DMS114 treated with DMSO at 0.1 percent for 48 hours (cell line): ENCODE measurements at regions not wholly inside any gene's neighbourhood (a gene's known extent, or its start where the extent isn't known, plus 50 kb on each side); places are given as distances from the start of the nearest gene placed in this dataset.
"Not testable (repeated sequence)": the region's sequence is repeated elsewhere in the genome, so short reads cannot be mapped to it uniquely, and the experiment has no call there.

ENCODE experiments used
- DNase-seq: peaks from one replicate; lab custom pipeline; 2025; ENCODE audit not compliant: unreplicated experiment; lab: John Stamatoyannopoulos, UW

DNA sequence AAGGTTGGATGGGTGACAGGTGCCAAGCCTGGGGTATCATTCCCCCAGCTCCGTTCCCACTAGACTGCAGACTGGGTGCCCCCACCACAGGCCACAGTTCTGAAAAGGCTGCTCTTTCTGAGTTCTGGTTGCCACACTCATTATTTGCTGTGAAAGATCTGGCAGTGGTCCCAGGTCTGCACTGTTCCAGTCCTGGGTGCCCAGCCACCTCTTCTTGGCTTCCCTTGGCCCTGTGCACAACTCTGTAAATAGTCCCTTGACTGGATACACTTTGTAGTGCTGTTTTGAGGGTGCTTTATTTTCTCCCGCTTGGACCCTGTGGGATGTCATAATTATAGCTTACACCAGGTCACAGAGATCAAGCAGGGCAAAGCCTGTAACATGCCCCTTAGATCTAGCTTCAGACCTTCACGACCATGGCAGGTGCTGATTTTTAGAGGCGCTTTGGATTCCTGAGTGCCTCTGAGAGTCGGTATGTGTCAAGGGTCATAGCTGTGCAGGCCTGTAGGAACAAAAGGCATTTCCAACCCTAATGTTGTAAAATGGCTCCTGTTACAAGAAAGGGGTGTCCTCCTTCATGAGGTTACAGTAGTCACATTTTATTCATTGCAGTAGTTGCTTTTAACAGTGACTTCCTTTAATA lies 344.9 kb downstream of the ICE1 start:
- no peak for DNase-seq

DNA sequence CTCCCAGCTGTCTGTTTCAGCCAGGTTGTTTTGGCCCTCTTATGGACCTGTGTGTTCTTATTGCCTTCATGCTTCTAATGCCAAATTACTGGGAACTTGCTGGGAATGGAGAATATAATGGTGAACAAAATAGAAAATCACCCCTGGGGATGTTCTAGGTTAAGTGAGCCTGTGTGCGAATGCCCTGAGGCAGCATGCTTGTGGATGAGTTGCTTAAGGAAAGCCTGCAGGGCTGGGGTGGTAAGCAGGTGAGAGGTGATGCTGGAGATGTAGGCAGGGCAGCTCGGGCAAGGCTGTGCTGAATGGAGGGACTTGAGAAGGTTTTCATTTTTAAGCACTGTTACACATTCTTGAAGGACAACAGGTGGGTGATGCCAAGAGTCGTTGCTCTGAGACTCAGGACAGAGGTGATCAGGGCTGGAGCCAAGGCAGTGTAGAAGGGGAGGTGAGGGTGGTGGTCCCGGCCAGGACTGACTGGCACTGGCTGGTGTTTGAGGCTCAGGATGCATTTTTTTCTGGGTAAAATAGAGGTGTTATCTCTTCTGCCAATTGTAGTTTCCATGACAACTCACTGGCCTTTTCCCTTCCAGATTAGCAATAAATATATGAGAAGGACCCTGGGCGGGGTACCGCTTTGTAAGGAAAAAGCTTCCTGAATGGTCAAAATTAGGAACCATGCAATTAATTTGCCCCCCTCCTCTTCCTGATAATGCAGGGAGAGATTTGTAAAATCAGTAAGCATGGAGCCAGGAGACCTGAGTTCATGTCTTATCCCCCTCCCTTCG lies 342.8 kb downstream of the ICE1 start:
- no peak for DNase-seq

DNA sequence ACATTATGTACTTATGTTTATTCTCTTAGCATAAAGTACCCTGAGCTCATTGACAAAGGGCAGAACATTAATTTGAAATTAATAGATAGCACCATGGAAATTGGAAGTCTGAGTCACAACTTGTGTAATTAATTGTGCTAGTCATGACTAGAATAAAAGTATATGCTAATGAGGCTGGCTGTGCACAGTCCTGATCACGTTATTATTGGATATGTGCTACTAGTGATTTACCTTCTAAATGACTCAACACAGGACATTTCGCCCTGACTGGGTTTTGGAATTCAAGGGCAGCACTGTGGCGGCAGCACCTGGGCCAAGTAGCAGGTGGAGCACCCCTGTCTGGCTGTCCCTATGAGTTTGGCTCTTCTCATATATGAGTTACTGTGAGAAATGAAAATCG lies 341.8 kb downstream of the ICE1 start:
- no peak for DNase-seq

DNA sequence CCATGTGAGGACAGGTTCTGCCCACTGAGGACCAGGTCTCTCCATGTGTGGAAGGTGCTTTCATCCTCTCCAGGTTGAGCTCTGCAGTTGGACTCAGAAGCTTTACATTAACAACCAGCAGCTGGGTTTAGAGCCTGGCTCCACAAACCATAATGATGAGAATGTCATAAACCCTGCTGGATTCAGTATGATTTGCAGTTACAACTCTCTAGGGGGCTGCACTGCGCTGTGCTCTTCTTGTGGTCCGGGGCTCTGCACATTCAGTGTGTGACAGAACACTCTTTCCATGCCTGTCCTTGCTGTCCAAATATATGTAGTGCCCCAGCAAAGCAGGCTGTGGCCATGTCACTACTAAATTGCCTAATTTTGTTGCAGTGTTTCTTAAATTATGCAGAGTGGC lies 334.3 kb downstream of the ICE1 start:
- no peak for DNase-seq

DNA sequence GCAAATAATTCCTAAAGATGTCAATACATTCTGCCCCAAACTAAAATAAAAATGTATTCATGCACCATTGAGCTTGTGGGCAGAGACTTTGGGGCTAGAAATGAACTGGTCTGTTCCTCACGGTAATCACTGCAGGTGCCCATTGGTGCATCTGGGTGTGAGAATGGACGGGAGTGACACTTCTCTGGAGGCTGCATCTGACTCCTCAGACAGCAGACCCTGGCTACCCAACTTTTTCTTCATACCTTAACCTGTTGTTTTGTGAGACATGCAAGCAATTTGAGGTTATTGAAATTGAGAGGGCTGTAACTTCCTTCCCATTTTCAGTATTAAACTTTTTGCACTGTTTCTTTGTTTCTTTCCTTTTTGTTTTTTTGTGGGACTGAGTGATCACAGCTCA lies 333.4 kb downstream of the ICE1 start:
- DNase-seq: no peak

DNA sequence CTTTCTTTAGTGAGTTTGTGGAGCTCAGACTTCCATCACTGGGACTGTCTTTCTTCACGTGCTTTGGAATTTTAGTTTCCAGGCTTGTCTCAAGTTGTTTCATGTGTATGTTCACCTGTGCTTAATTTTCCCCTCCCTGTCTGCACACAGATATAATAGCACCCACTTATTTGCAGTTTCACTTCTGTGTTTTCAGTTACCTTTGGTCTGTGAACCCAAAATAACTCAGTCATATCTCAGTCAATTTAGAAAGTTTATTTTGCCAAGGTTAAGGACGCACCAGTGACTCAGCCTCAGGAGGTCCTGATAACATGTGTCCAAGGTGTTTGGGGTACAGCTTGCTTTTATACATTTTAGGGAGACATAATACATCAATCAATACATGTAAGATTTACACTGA lies 330.4 kb downstream of the ICE1 start:
- no peak for DNase-seq

DNA sequence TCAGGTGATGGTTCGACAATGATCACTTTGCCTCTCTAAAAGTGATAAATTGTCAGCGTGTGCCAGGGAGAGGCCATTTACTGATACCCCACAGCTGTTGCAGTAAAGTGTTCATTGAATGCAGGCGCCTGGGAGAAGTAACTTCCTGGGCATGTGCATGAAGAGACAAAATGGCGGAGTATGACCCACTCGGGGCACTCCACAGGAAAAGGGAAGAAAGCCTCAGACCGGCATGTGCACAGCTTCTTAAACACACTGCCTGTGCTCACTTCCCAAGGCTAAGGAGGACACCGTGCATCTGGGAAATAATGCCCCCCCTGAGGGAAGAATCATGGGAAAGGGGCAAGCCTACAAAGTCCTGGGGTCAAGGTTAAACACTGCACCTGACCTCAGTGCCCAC lies 329.5 kb downstream of the ICE1 start:
- DNase-seq: no peak

DNA sequence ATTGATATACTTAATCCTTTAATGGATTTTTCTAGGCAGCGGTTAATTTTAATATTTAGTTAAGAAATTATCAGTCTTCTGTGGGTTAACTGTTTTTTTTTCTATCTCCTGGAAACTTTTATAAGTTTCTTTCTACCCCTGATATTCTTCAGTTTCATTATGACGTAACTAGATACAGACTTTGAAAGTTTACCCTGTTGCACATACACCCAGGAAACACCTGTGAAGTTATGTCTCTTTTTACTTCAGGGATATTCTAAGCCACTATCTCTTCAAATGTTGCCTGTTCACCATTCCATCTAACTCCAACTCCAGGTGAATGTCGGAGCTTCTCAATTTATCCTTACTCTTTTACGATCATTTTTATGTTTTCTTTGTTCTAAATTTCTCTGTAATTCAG lies 329.0 kb downstream of the ICE1 start:
- no peak for DNase-seq

DNA sequence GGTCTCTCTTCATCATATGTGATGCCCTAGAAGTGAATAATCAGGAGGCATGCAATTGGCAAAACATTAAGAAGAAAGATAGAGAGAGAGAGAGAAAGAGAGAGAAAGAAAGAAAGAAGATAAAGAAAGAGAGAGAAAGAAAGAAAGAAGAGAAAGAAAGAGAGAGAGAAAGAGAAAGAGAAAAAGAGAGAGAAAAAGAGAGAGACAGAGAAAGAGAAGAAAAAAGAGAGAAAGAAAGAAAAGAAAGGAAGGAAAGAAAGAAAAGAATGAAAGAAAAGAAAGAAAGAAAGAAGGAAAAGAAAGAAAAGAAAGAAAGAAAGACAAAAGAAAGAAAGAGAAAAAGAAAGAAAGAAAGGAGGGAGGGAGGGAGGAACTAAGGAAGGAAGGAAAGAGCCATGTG lies 318.9 kb downstream of the ICE1 start:
- DNase-seq: no peak

DNA sequence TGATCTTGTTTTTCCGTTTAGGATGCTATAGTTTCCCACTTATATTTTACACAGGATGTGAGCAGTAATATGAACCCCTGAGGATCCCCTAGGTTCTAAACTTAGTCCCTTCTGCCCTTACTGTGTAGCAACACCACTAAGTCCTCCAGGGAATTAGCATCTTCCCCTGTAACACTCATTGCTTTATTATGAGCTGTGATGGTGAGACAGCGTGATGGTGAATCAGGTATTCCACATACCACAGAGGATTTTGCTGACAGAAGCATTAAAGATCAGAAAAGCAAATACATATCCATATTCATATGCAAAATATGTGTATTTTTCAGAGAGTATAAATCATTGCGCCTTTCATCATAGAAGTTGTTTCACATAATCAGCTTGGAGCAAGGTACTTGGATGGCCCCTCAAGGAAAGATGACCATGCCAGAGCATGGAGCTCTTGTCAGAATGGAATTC lies 317.0 kb downstream of the ICE1 start:
- no peak for DNase-seq

DNA sequence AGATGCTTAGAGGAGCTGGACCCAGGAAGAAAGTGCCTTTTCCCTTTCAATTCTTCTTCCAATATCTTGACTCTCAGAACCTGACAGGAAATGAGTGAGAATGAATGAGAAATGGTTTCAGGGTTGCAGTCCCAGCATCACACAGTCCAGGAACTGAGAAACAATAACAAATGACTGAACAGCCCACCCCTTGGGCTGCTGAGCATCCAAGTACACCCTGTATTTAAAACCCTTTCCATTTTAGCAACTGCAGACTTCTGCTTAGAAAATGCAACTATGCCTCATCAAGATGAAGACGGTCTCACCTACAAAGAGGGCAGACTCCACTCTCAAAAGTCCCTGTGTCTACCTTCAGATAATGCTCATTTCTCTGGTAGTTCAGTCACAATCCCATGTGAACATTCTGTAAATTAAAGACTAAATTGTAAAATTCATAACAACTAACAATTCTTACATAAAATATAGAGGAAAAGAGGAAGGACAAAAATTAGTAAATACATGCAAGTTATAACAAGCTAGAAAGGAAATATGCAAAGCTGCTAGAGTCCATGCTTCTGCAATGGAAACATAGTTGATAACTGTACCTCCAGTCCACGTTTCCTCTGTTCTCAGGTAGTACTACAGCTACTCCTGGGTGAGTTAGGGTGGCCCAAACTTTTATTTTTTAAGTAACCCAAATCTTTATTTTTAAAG lies 316.5 kb downstream of the ICE1 start:
- DNase-seq: no peak

DNA sequence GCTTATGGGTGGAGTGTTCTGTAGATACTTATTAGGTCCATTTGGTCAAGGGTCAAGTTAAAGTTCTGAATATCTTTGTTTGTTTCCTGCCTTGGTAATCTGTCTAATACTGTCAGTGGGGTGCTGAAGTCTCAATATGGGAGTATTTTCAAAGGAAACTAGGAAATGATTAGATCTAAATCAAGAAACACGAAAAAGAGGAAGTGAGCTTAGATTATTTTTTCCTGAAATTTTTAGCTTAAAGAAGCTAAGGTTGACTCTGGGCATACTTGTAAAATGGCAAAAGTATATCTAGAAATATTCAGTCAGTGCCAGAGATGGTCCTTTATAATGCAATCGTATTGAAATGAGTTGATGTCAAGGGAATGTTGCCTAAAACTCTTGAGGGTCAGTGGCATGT lies 313.5 kb downstream of the ICE1 start:
- no peak for DNase-seq

DNA sequence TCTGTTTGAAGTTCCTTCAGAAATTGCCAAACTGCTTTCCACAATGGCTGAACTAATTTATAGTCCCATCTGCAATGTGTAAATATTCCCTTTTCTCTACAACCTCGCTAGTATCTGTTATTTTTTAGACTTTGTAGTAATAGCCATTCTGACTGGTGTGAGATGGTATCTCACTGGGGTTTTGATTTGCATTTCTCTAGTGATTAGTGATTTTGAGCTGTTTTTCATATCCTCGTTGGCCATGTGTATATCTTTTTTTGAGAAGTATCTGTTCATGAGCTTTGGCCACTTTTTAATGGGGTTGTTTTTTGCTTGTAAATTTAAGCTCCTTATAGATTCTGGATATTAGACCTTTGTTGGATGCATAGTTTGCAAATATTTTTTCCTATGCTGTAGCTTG lies 310.6 kb downstream of the ICE1 start:
- DNase-seq: not testable (repeated sequence)

DNA sequence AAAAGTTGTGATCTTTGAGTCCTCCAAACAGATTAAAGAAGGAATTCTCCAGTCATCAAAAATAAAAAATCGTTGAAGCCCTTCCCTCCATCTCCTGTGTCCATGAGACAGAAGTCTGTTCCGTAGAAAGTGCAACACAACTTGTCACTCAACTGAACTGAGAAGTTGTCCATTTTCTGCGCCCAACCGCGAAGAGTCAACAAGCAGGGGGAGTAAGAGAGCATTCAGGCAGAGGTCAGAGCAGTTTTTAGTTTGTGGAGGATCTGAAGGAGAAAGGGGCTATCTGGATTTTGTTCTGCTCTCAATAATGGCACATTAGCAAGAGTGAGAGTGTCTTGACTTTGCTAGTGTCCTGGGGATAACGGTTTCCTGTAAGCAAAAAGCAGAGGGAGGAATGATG lies 303.9 kb downstream of the ICE1 start:
- no peak for DNase-seq

DNA sequence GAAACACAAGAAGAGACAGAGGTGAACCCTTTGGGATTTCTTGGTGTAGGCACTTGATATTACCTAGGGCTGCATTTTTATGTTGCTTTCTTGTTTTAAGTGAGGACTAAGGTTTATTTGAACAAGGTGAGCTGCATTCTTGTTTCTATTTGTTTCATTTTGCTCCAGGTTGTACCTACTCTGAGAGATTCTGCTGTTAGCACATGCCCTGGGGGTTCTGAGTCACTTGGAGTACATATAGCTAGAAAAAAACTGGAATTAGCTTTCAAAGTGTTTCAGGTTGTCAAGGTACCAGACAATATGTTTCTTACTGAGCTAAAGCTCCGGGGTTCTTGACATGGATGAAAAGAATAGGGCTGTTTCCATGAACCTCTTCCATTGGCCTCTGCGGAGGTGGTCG lies 299.4 kb downstream of the ICE1 start:
- DNase-seq: no peak

DNA sequence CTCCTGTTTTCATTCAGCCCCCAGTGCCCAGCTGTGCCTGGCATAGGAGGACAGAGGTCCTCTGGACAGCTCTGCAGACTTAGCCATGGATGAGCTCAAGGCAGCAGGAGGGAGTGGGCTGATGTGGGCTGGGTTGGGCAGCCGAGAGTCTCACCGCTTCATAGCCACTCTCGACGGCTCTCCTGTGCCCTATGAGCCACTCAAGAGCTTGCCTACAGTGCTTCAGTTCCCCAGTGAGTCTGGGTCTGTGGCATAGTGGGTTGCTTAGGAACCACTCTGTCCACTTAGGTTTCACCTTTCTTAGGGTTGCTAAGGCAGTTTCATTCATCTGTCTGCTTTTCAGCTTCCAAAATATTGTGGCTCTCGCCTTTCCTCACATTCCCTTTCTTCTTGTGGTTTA lies 296.8 kb downstream of the ICE1 start:
- DNase-seq: no peak

DNA sequence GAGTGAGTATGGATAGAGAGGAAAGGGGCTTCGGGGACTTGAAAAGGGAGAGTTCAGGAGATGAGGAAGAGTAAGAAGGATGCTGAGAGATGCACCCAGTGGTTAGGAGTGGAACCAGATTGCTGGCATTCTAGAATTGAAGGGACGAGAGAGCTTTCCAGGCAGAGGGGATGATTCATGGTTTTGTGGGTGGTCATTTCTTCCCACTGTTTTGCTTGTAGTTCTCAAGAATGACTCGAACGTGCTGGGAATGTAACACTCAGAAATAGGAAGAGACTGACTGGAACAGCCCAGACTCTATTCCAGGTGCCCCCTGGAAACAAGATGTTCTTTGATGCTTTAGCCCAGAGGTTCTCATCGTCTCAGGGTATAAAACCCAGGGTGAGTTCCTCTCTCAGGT lies 294.2 kb downstream of the ICE1 start:
- no peak for DNase-seq

DNA sequence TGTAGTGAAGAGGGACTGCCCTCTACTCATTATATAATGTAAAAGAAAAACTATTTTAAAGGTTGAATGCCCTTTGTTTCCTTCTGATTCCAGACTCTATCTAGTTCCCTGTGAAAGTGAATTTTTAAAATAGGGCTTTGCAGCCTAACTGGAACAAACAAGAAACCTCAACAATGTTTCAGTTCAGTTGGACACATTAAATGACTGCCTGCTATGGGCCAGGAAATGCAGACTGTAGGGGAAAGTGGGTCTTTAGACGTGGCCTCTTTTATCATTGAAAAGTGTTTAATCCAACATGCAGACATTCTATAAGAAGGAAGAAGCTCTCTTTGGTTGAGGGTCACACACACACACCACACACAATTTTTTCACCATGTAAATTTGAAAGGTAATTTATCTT lies 289.1 kb downstream of the ICE1 start:
- DNase-seq: no peak

DNA sequence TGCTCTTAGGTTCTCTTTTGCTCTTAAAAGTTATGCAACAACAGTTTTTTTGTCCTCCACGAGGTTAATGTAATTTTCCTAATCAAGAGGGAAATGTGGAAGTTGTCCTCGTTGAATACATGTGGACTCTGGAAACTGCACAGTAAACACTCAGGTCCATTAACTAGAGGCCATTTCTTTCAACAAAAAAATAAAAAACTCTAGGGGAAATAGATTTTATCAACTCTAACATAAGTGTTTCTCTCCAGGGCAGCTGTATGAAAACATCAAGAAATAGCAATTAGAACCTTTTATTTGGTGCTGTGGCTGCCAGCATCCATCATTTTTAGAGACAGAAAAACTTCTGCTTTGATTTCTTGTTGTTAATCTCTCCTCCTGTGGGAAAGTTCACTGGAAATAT lies 288.6 kb downstream of the ICE1 start:
- no peak for DNase-seq

DNA sequence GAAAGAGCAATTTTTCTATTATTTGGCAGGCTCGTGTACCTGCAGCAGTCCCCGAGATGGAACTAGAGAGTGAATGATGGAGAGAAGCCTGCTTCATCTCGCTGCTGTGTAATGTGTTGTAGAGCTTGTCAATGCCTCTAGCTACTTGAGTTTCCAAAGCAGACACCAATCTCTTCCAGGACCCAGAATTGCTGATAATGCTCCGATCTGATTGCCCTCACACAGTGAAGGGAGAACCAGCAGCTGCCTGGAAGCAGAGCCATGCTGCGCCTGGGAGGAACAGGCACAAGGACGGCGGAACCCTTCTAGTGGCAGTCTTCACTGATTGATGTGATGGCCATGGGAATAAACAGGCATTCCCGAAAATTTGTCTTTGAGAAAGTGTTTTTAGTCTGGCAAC lies 288.0 kb downstream of the ICE1 start:
- DNase-seq: no peak

DNA sequence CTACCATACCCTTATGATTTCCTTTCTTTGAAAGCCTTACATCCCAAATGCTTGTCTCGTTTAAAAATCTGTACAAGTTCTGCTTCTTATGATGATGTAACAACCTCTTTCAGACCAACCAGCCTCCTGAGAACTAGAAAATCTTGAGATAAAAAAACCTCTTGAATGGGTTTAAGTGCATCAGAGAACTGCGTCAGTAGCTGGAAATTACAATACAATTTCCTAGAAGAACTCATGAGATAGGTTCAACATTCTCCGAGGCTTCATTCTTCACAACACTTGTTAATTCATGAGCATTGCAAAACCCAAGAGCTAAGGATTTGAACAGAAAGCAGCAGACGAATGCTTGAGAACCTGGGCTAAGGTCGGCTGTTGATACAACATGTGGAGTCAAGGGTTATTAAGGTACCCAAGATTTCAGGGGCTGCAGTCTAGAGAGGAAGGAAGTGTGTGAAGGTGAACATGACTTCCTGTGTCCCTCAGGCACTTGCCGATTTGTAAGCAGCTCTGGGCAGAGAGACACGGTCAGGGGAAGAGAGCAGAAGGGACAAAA lies 286.0 kb downstream of the ICE1 start:
- DNase-seq: no peak

DNA sequence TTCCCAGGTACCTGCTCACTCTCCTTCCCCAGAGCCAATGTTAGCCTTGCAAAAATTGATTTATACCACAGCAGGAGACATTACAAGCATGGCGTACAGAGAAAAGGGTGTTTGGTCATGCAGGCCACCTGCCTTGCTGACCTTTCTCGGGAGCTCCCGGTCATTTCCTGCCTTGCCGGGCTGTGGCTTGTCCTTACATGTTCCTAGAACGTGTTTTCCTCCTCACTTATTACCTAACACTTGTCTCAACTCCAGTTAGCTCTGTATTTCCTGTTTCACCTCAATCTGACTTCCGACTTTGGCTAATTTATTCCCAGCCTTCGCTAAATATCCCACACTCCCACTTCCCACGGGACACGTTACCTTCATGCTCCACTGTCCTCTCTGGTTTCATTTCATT lies 282.5 kb downstream of the ICE1 start:
- no peak for DNase-seq
